ENCODE measurements at regions not wholly inside any gene's neighbourhood (a gene's known extent, or its start where the extent isn't known, plus 50 kb on each side); places are given as distances from the start of the nearest gene placed in this dataset.
"Not testable (repeated sequence)": the region's sequence is repeated elsewhere in the genome, so short reads cannot be mapped to it uniquely, and the experiment has no call there.

GRCh38 chr10:85402541-85402940 is 964.1 kb downstream of the GRID1 start:
- ChIA-PET CTCF (no interaction called here), POLR2A (no interaction called here)
- no TSS peak for BruUV-seq (replicated peaks)
- no peak overlapping the region for H3K4me3 ChIP-seq (ENCODE audit: low read depth, low read length)
- H3K27me3 Mint-ChIP-seq (ENCODE audit: insufficient read depth, unreplicated experiment) = no peaks in the 10 kb centered on the region
- TF ChIP-seq CTCF (IDR thresholded peaks at IDR 0.05; ENCODE audit: insufficient read depth in 1 of 2, low read depth in 1 of 2, low read length in 1 of 2, severe bottlenecking in 1 of 2, unreplicated experiment in 1 of 2) = no peak
- no peak overlapping the region for H3K4me3 Mint-ChIP-seq (ENCODE audit: unreplicated experiment)
- H3K4me1 ChIP-seq = no peaks in the 10 kb centered on the region
- H3K36me3 ChIP-seq (ENCODE audit: control insufficient read depth, insufficient read depth, low read length) = no peaks in the 10 kb centered on the region
- H3K27ac Mint-ChIP-seq (ENCODE audit: unreplicated experiment) = no peak overlapping the region
- no peaks in the 10 kb centered on the region for H3K36me3 Mint-ChIP-seq (ENCODE audit: insufficient read depth, unreplicated experiment)
- H3K27me3 ChIP-seq (replicated peaks; ENCODE audit: control insufficient read depth, insufficient read depth, low read length) = no peaks in the 10 kb centered on the region
- H3K4me1 Mint-ChIP-seq (ENCODE audit: low read depth, unreplicated experiment) = peaks cover 2% of the 10 kb centered on the region
- intact Hi-C loops (cut with micrococcal nuclease; ENCODE audit: unreplicated experiment) = no loop called here
- H3K9me3 Mint-ChIP-seq (ENCODE audit: unreplicated experiment) = peaks cover 35% of the 10 kb centered on the region
- no peaks in the 10 kb centered on the region; the same call in 1 of the 2 replicates for H3K9me3 ChIP-seq
- no peak for DNase-seq

- TF ChIP-seq CTCF (IDR thresholded peaks at IDR 0.05; ENCODE audit: insufficient read depth in 1 of 2, low read depth in 1 of 2, low read length in 1 of 2, severe bottlenecking in 1 of 2, unreplicated experiment in 1 of 2) = no peak
- intact Hi-C loops (cut with micrococcal nuclease; ENCODE audit: unreplicated experiment) = no loop called here
- Mint-ChIP-seq H3K4me1 (ENCODE audit: low read depth, unreplicated experiment) (peaks cover 19% of the 10 kb centered on the region), H3K9me3 (ENCODE audit: unreplicated experiment) (peaks cover 51% of the 10 kb centered on the region), H3K27me3 (ENCODE audit: insufficient read depth, unreplicated experiment) (no peaks in the 10 kb centered on the region), H3K27ac (ENCODE audit: unreplicated experiment) (peak overlapping the region; percentile 60), H3K4me3 (ENCODE audit: unreplicated experiment) (no peak overlapping the region), H3K36me3 (ENCODE audit: insufficient read depth, unreplicated experiment) (peaks cover 21% of the 10 kb centered on the region)
- no peak overlapping the region for H3K4me3 ChIP-seq (ENCODE audit: low read depth, low read length)
- no TSS peak for BruUV-seq (replicated peaks)
- peaks cover 35% of the 10 kb centered on the region for H3K9me3 ChIP-seq
- no peaks in the 10 kb centered on the region for H3K36me3 ChIP-seq (ENCODE audit: control insufficient read depth, insufficient read depth, low read length)
- peaks cover 25% of the 10 kb centered on the region for H3K4me1 ChIP-seq
- H3K27me3 ChIP-seq (replicated peaks; ENCODE audit: control insufficient read depth, insufficient read depth, low read length) = no peaks in the 10 kb centered on the region
- POLR2A ChIA-PET = no interaction called here
- no peak for DNase-seq
- CTCF ChIA-PET = no interaction called here
These were observed 959.5 kb downstream of the GRID1 start for GRCh38 chr10:85407088-85407487.

GRCh38 chr10:85408388-85408787 is 958.2 kb downstream of the GRID1 start:
- H3K4me1 Mint-ChIP-seq (ENCODE audit: low read depth, unreplicated experiment) = peaks cover 19% of the 10 kb centered on the region
- intact Hi-C loops (cut with micrococcal nuclease; ENCODE audit: unreplicated experiment) = no loop called here

GRCh38 chr10:85410586-85410985 is 956.0 kb downstream of the GRID1 start:
- H3K27me3 ChIP-seq (replicated peaks; ENCODE audit: control insufficient read depth, insufficient read depth, low read length); POLR2A ChIA-PET; H3K4me3 ChIP-seq (ENCODE audit: low read depth, low read length); H3K36me3 ChIP-seq (ENCODE audit: control insufficient read depth, insufficient read depth, low read length); BruUV-seq (replicated peaks); H3K27me3 Mint-ChIP-seq (ENCODE audit: insufficient read depth, unreplicated experiment); CTCF ChIA-PET: not testable (repeated sequence)
- Mint-ChIP-seq H3K36me3 (ENCODE audit: insufficient read depth, unreplicated experiment) (peaks cover 31% of the 10 kb centered on the region), H3K9me3 (ENCODE audit: unreplicated experiment) (peaks cover 63% of the 10 kb centered on the region), H3K4me1 (ENCODE audit: low read depth, unreplicated experiment) (peaks cover 19% of the 10 kb centered on the region), H3K27ac (ENCODE audit: unreplicated experiment) (peak overlapping the region; percentile 80), H3K4me3 (ENCODE audit: unreplicated experiment) (peak overlapping the region; percentile 44)
- intact Hi-C loops (cut with micrococcal nuclease; ENCODE audit: unreplicated experiment) = loop anchor here (2.0 to 10.0 kb wide), 3 partner anchors 128 to 232 kb away; no protein-coding TSS in a partner anchor
- DNase-seq = peak; percentile 84 to 87
- peaks cover 48% of the 10 kb centered on the region for H3K9me3 ChIP-seq
- peaks cover 38% of the 10 kb centered on the region for H3K4me1 ChIP-seq

More at GRCh38 chr10:85408388-85408787, 958.2 kb downstream of the GRID1 start:
- Histone ChIP-seq H3K9me3 (peaks cover 45% of the 10 kb centered on the region), H3K4me1 (peaks cover 38% of the 10 kb centered on the region), H3K27me3 (replicated peaks; ENCODE audit: control insufficient read depth, insufficient read depth, low read length) (no peaks in the 10 kb centered on the region), H3K36me3 (ENCODE audit: control insufficient read depth, insufficient read depth, low read length) (no peaks in the 10 kb centered on the region), H3K4me3 (ENCODE audit: low read depth, low read length) (no peak overlapping the region)
- no peak for TF ChIP-seq CTCF (IDR thresholded peaks at IDR 0.05; ENCODE audit: insufficient read depth in 1 of 2, low read depth in 1 of 2, low read length in 1 of 2, severe bottlenecking in 1 of 2, unreplicated experiment in 1 of 2)
- H3K36me3 Mint-ChIP-seq (ENCODE audit: insufficient read depth, unreplicated experiment) = peaks cover 26% of the 10 kb centered on the region
- ChIA-PET POLR2A (no interaction called here), CTCF (no interaction called here)
- no TSS peak for BruUV-seq (replicated peaks)
- peaks cover 55% of the 10 kb centered on the region for H3K9me3 Mint-ChIP-seq (ENCODE audit: unreplicated experiment)
- H3K4me3 Mint-ChIP-seq (ENCODE audit: unreplicated experiment) = peak overlapping the region; percentile 54
- H3K27me3 Mint-ChIP-seq (ENCODE audit: insufficient read depth, unreplicated experiment) = no peaks in the 10 kb centered on the region
- peak overlapping the region; percentile 83 for H3K27ac Mint-ChIP-seq (ENCODE audit: unreplicated experiment)
- DNase-seq = no peak

All from Caco-2 (cell line).